Nephron progenitor cell (in vitro differentiated cells): ENCODE measurements at regions not wholly inside any gene's neighbourhood (a gene's known extent, or its start where the extent isn't known, plus 50 kb on each side); places are given as distances from the start of the nearest gene placed in this dataset.

Source experiments
- DNase-seq: peaks from one replicate; pipeline ENCODE4 v3.0.0; 2021
- H3K27ac Mint-ChIP-seq: 2 replicates; pipeline ENCODE4 v1.8.0; 2021; ENCODE audit warnings: mild to moderate bottlenecking, moderate library complexity, mixed read lengths
- H3K27me3 Mint-ChIP-seq: 2 replicates; pipeline ENCODE4 v1.8.0; 2021; ENCODE audit warnings: mild to moderate bottlenecking, low read depth, mixed read lengths; ENCODE audit not compliant: poor library complexity
- H3K36me3 Mint-ChIP-seq: 2 replicates; pipeline ENCODE4 v1.8.0; 2021; ENCODE audit warnings: low read depth, mixed read lengths
- H3K4me1 Mint-ChIP-seq: 2 replicates; pipeline ENCODE4 v1.8.0; 2021; ENCODE audit warnings: mixed read lengths
- H3K4me3 Mint-ChIP-seq: 2 replicates; pipeline ENCODE4 v1.8.0; 2021; ENCODE audit warnings: mild to moderate bottlenecking, moderate library complexity, mixed read lengths
- H3K9me3 Mint-ChIP-seq: 2 replicates; pipeline ENCODE4 v1.8.0; 2021; ENCODE audit warnings: mild to moderate bottlenecking, moderate library complexity, mixed read lengths
- CTCF ChIP-seq: fragments of 200-600 bp; sonication (generic); IDR thresholded peaks from 2 replicates; pipeline ENCODE4 v1.5.0; 2021; ENCODE audit warnings: antibody characterized with exemption

GRCh38 chr9:80554856-80555255 lies 983.1 kb downstream of the TLE4 start:
- no peak for TF ChIP-seq CTCF
- no peaks in the 10 kb centered on the region for H3K36me3 Mint-ChIP-seq
- no peaks in the 10 kb centered on the region for H3K9me3 Mint-ChIP-seq
- no peak for DNase-seq
- peaks cover 46% of the 10 kb centered on the region for H3K4me1 Mint-ChIP-seq
- H3K27ac Mint-ChIP-seq: peak overlapping the region; percentile 86
- H3K4me3 Mint-ChIP-seq: no peak overlapping the region
- H3K27me3 Mint-ChIP-seq: no peaks in the 10 kb centered on the region

GRCh38 chr9:80554301-80554700 lies 982.5 kb downstream of the TLE4 start:
- no peak overlapping the region for H3K4me3 Mint-ChIP-seq
- H3K27ac Mint-ChIP-seq: peak overlapping the region; percentile 71
- H3K36me3 Mint-ChIP-seq: no peaks in the 10 kb centered on the region
- H3K4me1 Mint-ChIP-seq: peaks cover 46% of the 10 kb centered on the region
- no peak for DNase-seq
- no peaks in the 10 kb centered on the region for H3K27me3 Mint-ChIP-seq
- no peaks in the 10 kb centered on the region for H3K9me3 Mint-ChIP-seq
- TF ChIP-seq CTCF: no peak

GRCh38 chr9:80552931-80553330 lies 981.2 kb downstream of the TLE4 start:
- no peak for DNase-seq
- Mint-ChIP-seq H3K4me1 (peaks cover 45% of the 10 kb centered on the region), H3K9me3 (no peaks in the 10 kb centered on the region), H3K36me3 (no peaks in the 10 kb centered on the region), H3K4me3 (no peak overlapping the region), H3K27ac (peak overlapping the region; percentile 7), H3K27me3 (no peaks in the 10 kb centered on the region)
- no peak for TF ChIP-seq CTCF

DNA sequence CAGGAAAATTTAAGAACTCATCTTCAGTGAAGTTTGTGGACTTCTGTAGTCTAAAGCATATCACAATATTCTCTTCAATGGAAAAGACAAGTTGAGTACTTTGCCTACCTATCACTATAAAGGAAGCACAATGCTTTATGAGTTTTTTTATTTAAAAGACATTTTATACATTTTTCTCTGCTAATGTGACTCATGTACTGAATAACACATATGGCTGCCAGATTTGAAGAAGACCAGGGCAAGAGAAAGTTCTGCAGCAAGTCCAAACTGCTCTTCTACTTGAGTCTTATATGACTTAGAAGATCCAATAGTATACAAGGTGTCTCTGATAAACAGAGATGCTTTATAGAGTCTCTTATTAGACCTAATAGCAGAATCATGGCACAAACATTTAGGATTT lies 978.4 kb downstream of the TLE4 start:
- Mint-ChIP-seq H3K4me3 (no peak overlapping the region), H3K4me1 (peaks cover 27% of the 10 kb centered on the region), H3K27ac (no peak overlapping the region), H3K9me3 (no peaks in the 10 kb centered on the region), H3K27me3 (no peaks in the 10 kb centered on the region), H3K36me3 (no peaks in the 10 kb centered on the region)
- TF ChIP-seq CTCF: no peak
- no peak for DNase-seq

DNA sequence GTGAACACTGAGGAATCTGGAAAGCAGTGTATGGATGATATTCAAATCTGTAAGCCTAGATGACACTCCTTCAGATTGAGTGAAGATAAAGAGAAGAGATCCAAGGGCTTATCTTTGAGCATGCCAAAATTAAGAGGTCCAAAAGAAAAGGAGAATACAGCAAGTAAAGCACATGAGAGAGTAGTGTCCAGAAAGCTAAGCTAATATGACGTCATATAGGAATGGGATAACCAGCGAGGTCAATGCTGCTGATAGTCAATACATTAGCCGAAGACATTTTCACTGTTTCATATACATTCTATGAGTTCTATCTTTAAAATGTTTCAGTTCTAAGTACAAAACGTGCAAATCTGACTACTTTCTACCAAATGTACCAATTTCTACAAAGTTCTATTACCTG lies 975.8 kb downstream of the TLE4 start:
- no peak for TF ChIP-seq CTCF
- H3K4me3 Mint-ChIP-seq: no peak overlapping the region
- H3K9me3 Mint-ChIP-seq: peaks cover 16% of the 10 kb centered on the region
- peaks cover under 1% of the 10 kb centered on the region for H3K4me1 Mint-ChIP-seq
- H3K36me3 Mint-ChIP-seq: no peaks in the 10 kb centered on the region
- no peak for DNase-seq
- no peaks in the 10 kb centered on the region for H3K27me3 Mint-ChIP-seq
- H3K27ac Mint-ChIP-seq: no peak overlapping the region

GRCh38 chr9:80540387-80540786 lies 968.6 kb downstream of the TLE4 start:
- Mint-ChIP-seq H3K4me1 (peaks cover 5% of the 10 kb centered on the region), H3K27ac (no peak overlapping the region), H3K9me3 (peaks cover 19% of the 10 kb centered on the region), H3K27me3 (no peaks in the 10 kb centered on the region), H3K4me3 (no peak overlapping the region), H3K36me3 (no peaks in the 10 kb centered on the region)
- DNase-seq: no peak
- no peak for TF ChIP-seq CTCF
